SK-N-SH (cell line): ENCODE measurements at regions not wholly inside any gene's neighbourhood (a gene's known extent, or its start where the extent isn't known, plus 50 kb on each side); places are given as distances from the start of the nearest gene placed in this dataset.

Source experiments
- CTCF ChIA-PET: fragments of 300-600, 350-600 bp; formaldehyde crosslinking; extraction: SDS; loops from one replicate; lab custom pipeline; 2021; lab: Yijun Ruan, JAX
- POLR2A ChIA-PET: fragments of 350-600 bp; sonication (Branson Sonifier 250); formaldehyde crosslinking; extraction: SDS; loops from one replicate; lab custom pipeline; 2020; ENCODE audit warnings: antibody characterized with exemption, inconsistent platforms; lab: Yijun Ruan, JAX
- DNase-seq: peaks from one replicate; pipeline ENCODE4 v3.0.0; 2012
- H2AFZ ChIP-seq: fragments of 200-600 bp; sonication (generic); 2 replicates; pipeline ENCODE4 v1.8.1; 2016; ENCODE audit warnings: antibody characterized with exemption, mild to moderate bottlenecking, low read depth
- H3F3A ChIP-seq: fragments of 200-600 bp; sonication (generic); replicated peaks from 2 replicates; pipeline ENCODE3; 2016; ENCODE audit warnings: antibody characterized with exemption, mild to moderate bottlenecking; ENCODE audit not compliant: insufficient read depth
- H3K27ac ChIP-seq, 2 experiments: fragments of 200-500 bp in 1 of 2; fragments of 200-600 bp in 1 of 2; sonication (Bioruptor generic) in 1 of 2; sonication (generic), shearing (Covaris generic) in 1 of 2; 2 replicates each; pipeline versions ENCODE4 v1.5.1 to v1.6.1; 2014 to 2016; ENCODE audit warnings: low read depth in 2 of 2, inconsistent platforms in 1 of 2, low read length in 1 of 2, mild to moderate bottlenecking in 1 of 2, mixed read lengths in 1 of 2
- H3K27me3 ChIP-seq: fragments of 200-600 bp; sonication (generic), shearing (Covaris generic); 2 replicates; pipeline ENCODE4 v1.6.1; 2016; ENCODE audit warnings: mixed run types; ENCODE audit not compliant: insufficient read depth
- H3K36me3 ChIP-seq, 2 experiments: fragments of 200-500 bp in 1 of 2; fragments of 200-600 bp in 1 of 2; sonication (Bioruptor generic) in 1 of 2; sonication (generic) in 1 of 2; replicated peaks in 1 of 2; 2 replicates each; pipeline versions ENCODE3 to v1.5.1; 2014 to 2016; ENCODE audit warnings: low read length in 1 of 2, mild to moderate bottlenecking in 1 of 2; ENCODE audit not compliant: insufficient read depth in 2 of 2, control insufficient read depth in 1 of 2
- H3K4me1 ChIP-seq, 2 experiments: fragments of 200-500 bp in 1 of 2; fragments of 200-600 bp in 1 of 2; sonication (Bioruptor generic) in 1 of 2; sonication (generic), shearing (Covaris generic) in 1 of 2; 2 replicates each; pipeline versions ENCODE4 v1.5.1 to v1.6.1; 2014 to 2016; ENCODE audit warnings: low read depth in 1 of 2, low read length in 1 of 2, mixed run types in 1 of 2; ENCODE audit not compliant: insufficient read depth in 2 of 2, control insufficient read depth in 1 of 2
- H3K4me2 ChIP-seq: fragments of 200-600 bp; sonication (generic), shearing (Covaris generic); 2 replicates; pipeline ENCODE4 v1.6.1; 2017; ENCODE audit warnings: mixed run types
- H3K4me3 ChIP-seq, 2 experiments: fragments of 200-500 bp in 1 of 2; fragments of 200-600 bp in 1 of 2; sonication (Bioruptor generic) in 1 of 2; sonication (generic), shearing (Covaris generic) in 1 of 2; 2 replicates each; pipeline versions ENCODE4 v1.5.1 to v1.8.1; 2014 to 2016; ENCODE audit warnings: low read depth in 2 of 2, inconsistent platforms in 1 of 2, low read length in 1 of 2, mild to moderate bottlenecking in 1 of 2, mixed read lengths in 1 of 2, moderate library complexity in 1 of 2
- H3K79me2 ChIP-seq: fragments of 200-600 bp; sonication (generic); 2 replicates; pipeline ENCODE4 v1.8.1; 2017; ENCODE audit warnings: mild to moderate bottlenecking; ENCODE audit not compliant: insufficient read depth
- H3K9ac ChIP-seq: fragments of 200-600 bp; sonication (generic); 2 replicates; pipeline ENCODE4 v1.6.1; 2017; ENCODE audit warnings: mixed run types
- H3K9me2 ChIP-seq: fragments of 200-600 bp; sonication (generic); 2 replicates; pipeline ENCODE4 v1.6.1; 2017; ENCODE audit warnings: mixed run types
- H3K9me3 ChIP-seq: fragments of 200-600 bp; sonication (generic); 2 replicates; pipeline ENCODE4 v1.6.1; 2017; ENCODE audit warnings: mixed run types, mild to moderate bottlenecking, moderate library complexity
- H4K20me1 ChIP-seq: fragments of 200-600 bp; sonication (generic); 2 replicates; pipeline ENCODE4 v1.6.1; 2017; ENCODE audit warnings: mild to moderate bottlenecking, mixed run types; ENCODE audit not compliant: insufficient read depth
- ELF1 ChIP-seq: IDR thresholded peaks from 2 replicates; pipeline ENCODE4 v1.4.0; 2012
- EZH2phosphoT487 ChIP-seq: fragments of 200-600 bp; sonication (generic); IDR thresholded peaks from 2 replicates; pipeline ENCODE4 v1.6.1; 2017; ENCODE audit warnings: low read depth, mixed run types, mild to moderate bottlenecking, antibody characterized with exemption, moderate library complexity, borderline replicate concordance
- FOXJ3 ChIP-seq: sonication (generic); formaldehyde crosslinking; IDR thresholded peaks from 2 replicates; pipeline ENCODE4 v1.5.1; 2020; ENCODE audit warnings: mild to moderate bottlenecking, missing genetic modification reagents
- FOXM1 ChIP-seq: IDR thresholded peaks from 2 replicates; pipeline ENCODE4 v1.4.0; 2012; ENCODE audit warnings: low read depth, mild to moderate bottlenecking
- IRF3 ChIP-seq: fragments of 150-350 bp; IDR thresholded peaks from 2 replicates; pipeline ENCODE4 v1.6.1; 2016; ENCODE audit warnings: mild to moderate bottlenecking, low read depth, low read length
- JUND ChIP-seq: IDR thresholded peaks from 2 replicates; pipeline ENCODE4 v1.4.0; 2012
- MEF2A ChIP-seq: IDR thresholded peaks from 2 replicates; pipeline ENCODE4 v1.4.0; 2012; ENCODE audit warnings: low read depth, borderline replicate concordance
- MXI1 ChIP-seq: IDR thresholded peaks from 2 replicates; pipeline ENCODE4 v1.6.1; 2012; ENCODE audit warnings: mild to moderate bottlenecking, low read depth, low read length, improper control_type of control experiment
- POLR2AphosphoS5 ChIP-seq: IDR thresholded peaks from 2 replicates; pipeline ENCODE4 v1.6.1; 2012; ENCODE audit warnings: low read depth, low read length
- RAD21 ChIP-seq: IDR thresholded peaks from 2 replicates; pipeline ENCODE4 v1.6.1; 2012; ENCODE audit warnings: mild to moderate bottlenecking, low read length
- RFX5 ChIP-seq: IDR thresholded peaks from 2 replicates; pipeline ENCODE4 v1.6.1; 2012; ENCODE audit warnings: mild to moderate bottlenecking, improper control_type of control experiment, low read length
- SMC3 ChIP-seq: IDR thresholded peaks from 2 replicates; pipeline ENCODE4 v1.6.1; 2012; ENCODE audit warnings: low read depth, low read length, improper control_type of control experiment
- TAF1 ChIP-seq: IDR thresholded peaks from 2 replicates; pipeline ENCODE4 v1.6.1; 2012; ENCODE audit warnings: low read depth, mild to moderate bottlenecking, low read length, moderate library complexity, borderline replicate concordance
- TCF12 ChIP-seq: IDR thresholded peaks from 2 replicates; pipeline ENCODE4 v1.4.0; 2012
- TEAD4 ChIP-seq: IDR thresholded peaks from 2 replicates; pipeline ENCODE4 v1.4.0; 2012; ENCODE audit warnings: mild to moderate bottlenecking, borderline replicate concordance; ENCODE audit not compliant: insufficient read depth
- ZBTB33 ChIP-seq: IDR thresholded peaks from 2 replicates; pipeline ENCODE4 v1.4.0; 2012; ENCODE audit warnings: low read depth, borderline replicate concordance
- WGBS: methylation state at CpG from one replicate; pipeline ENCODE4 v1.1.6; 2017; ENCODE audit warnings: low lambda C conversion rate; 5-methylcytosine and 5-hydroxymethylcytosine counted together
- TF ChIP-seq, protein P1 (sequence below): fragments of 200-600 bp; sonication (generic); IDR thresholded peaks from 2 replicates; pipeline ENCODE4 v1.6.1; 2017; ENCODE audit warnings: antibody characterized with exemption, mild to moderate bottlenecking, moderate library complexity

DNA sequence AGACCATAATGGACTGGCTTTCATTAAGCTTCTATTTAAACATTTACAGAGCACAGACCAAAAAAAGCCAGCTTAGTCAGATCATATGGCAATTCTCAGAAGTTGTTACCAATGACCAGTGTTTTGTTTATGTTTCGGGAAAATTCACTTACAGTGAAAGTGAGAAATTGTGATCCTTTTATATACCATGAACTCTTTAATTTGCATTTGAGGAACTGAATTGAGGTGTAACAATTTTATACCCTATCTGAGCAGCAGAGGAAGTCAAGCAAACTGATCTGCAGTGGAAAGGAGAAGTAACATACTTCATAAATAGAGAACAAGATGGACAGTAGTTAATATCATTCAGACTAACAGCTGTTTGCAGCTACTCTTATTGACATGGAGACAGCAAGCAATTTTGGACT lies 97.1 kb downstream of the TMA16 start:
- no peak overlapping the region for H3K9ac ChIP-seq
- no peaks in the 10 kb centered on the region for H3K9me2 ChIP-seq
- H2AFZ ChIP-seq, result no peak overlapping the region
- WGBS, result 32% methylated on average over 1 of the region's 1 CpG
- no peaks in the 10 kb centered on the region for H3F3A ChIP-seq
- no peaks in the 10 kb centered on the region for H3K79me2 ChIP-seq
- no peaks in the 10 kb centered on the region for H3K36me3 ChIP-seq
- H3K27me3 ChIP-seq, result no peaks in the 10 kb centered on the region
- no peak overlapping the region for H3K4me3 ChIP-seq
- no peak overlapping the region for H3K4me2 ChIP-seq
- TF ChIP-seq SMC3 (no peak), EZH2phosphoT487 (no peak), TEAD4 (no peak), ELF1 (no peak), POLR2AphosphoS5 (no peak), IRF3 (no peak), FOXM1 (no peak), RFX5 (no peak), TCF12 (no peak), FOXJ3 (CRISPR knock-in tag) (no peak), TAF1 (no peak), RAD21 (no peak), JUND (no peak)
- TF ChIP-seq, protein P1, sequence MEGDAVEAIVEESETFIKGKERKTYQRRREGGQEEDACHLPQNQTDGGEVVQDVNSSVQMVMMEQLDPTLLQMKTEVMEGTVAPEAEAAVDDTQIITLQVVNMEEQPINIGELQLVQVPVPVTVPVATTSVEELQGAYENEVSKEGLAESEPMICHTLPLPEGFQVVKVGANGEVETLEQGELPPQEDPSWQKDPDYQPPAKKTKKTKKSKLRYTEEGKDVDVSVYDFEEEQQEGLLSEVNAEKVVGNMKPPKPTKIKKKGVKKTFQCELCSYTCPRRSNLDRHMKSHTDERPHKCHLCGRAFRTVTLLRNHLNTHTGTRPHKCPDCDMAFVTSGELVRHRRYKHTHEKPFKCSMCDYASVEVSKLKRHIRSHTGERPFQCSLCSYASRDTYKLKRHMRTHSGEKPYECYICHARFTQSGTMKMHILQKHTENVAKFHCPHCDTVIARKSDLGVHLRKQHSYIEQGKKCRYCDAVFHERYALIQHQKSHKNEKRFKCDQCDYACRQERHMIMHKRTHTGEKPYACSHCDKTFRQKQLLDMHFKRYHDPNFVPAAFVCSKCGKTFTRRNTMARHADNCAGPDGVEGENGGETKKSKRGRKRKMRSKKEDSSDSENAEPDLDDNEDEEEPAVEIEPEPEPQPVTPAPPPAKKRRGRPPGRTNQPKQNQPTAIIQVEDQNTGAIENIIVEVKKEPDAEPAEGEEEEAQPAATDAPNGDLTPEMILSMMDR, result no peak
- no peaks in the 10 kb centered on the region for H3K9me3 ChIP-seq
- DNase-seq, result no peak
- H4K20me1 ChIP-seq, result no peaks in the 10 kb centered on the region
- H3K27ac ChIP-seq, result no peak overlapping the region
- no peaks in the 10 kb centered on the region for H3K4me1 ChIP-seq
- ChIA-PET POLR2A (no interaction called here), CTCF (interaction anchor here (1.6 kb wide), 1 partner anchor 36 kb away, joined by 5 read pairs; no protein-coding TSS in a partner anchor)

DNA sequence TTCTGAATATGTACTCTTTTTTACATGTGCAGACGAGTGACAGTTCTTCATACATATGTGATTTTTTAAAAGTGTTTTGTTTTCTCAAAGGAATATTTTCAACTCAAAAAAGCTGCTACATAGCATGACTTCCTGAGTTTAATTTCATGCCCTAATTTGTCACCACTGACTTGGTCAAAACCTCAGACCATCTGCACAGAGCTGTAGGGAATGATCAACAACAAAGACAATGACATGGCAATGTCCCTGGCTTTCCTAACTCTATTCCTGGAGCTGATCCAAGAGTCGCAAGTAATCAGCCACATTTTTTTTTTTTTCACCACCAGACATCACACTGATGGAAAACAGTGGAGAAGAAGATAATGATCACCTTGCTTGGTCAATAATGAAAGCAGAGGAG lies 97.7 kb downstream of the TMA16 start:
- WGBS, result 5% methylated on average over 2 of the region's 2 CpGs
- no peak for DNase-seq
- CTCF ChIA-PET, result no interaction called here

More for the DNA sequence above, 97.7 kb downstream of the TMA16 start:
- no peaks in the 10 kb centered on the region for H3K36me3 ChIP-seq
- no peaks in the 10 kb centered on the region for H3K79me2 ChIP-seq
- POLR2A ChIA-PET, result no interaction called here
- no peak overlapping the region for H3K4me3 ChIP-seq
- no peaks in the 10 kb centered on the region for H3F3A ChIP-seq
- H3K4me2 ChIP-seq, result no peak overlapping the region
- H3K9ac ChIP-seq, result no peak overlapping the region
- H4K20me1 ChIP-seq, result no peaks in the 10 kb centered on the region
- no peaks in the 10 kb centered on the region for H3K9me2 ChIP-seq
- H3K4me1 ChIP-seq, result no peaks in the 10 kb centered on the region
- H3K27ac ChIP-seq, result no peak overlapping the region
- H3K9me3 ChIP-seq, result no peaks in the 10 kb centered on the region
- no peak overlapping the region for H2AFZ ChIP-seq
- TF ChIP-seq MXI1 (no peak), RFX5 (no peak), MEF2A (no peak), ZBTB33 (no peak), TAF1 (no peak)
- TF ChIP-seq, all 33 proteins: peak for 0
- no peaks in the 10 kb centered on the region for H3K27me3 ChIP-seq
